ENCODE measurements at regions not wholly inside any gene's neighbourhood (a gene's known extent, or its start where the extent isn't known, plus 50 kb on each side); places are given as distances from the start of the nearest gene placed in this dataset.
"Not testable (repeated sequence)": the region's sequence is repeated elsewhere in the genome, so short reads cannot be mapped to it uniquely, and the experiment has no call there.

DNA sequence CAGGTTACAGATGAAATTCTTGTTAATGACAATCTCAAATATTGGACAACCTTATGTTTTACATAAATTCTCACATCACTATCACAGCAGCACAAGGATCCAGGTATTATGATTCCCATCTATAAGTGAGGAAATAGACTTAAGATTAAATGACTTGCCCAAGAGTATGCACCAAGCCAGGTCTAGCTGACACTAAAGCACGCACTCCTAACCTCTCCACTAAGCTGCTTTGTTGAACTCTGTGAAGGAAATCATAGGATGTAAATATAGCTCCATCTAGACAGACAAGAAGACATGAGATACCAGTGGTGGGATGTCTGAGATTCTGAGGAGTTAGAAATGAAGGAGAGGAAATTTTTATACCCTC lies 87.9 kb downstream of the PHLDA1 start:
- DNase-seq: no peak

DNA sequence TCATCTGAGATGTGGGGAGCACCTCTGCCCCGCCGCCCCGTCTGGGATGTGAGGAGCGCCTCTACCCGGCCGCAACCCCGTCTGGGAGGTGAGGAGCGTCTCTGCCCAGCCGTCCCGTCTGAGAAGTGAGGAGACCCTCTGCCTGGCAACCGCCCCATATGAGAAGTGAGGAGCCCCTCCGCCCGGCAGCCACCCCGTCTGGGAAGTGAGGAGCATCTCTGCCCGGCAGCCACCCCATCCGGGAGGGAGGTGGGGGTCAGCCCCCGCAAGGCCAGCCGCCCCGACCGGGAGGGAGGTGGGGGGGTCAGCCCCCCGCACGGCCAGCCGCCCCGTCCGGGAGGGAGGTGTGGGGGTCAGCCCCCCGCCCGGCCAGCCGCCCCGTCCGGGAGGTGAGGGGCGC lies 89.9 kb downstream of the PHLDA1 start:
- not testable (repeated sequence) for DNase-seq

DNA sequence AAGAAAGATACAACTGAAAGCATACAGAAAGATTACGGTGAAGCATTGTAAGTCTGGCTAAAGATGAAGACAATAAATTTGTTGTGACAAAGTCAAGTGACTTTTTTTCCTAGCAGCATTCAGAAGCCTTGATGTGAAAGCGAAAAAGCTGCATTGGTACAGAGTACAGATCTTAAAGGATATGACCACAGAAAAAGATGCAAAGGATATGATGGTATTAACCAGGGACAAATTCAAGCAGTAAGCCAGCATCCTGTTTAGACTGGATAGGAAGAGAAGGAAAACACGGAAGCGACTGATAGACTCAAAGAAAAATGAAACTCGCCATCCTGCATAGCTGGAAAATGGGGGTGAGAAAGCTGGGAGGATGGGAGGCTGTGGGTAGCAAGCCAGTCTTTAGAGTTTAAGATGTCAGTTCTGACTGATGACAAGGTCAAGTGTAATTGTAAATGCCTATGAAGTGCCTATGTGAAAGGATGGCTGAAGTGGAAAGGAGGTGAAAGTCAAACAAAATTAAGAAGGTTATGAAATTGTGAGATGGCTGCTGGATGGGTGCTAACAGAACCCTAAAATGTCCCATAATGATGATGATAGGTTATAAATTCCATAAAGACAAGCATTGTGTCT lies 92.4 kb downstream of the PHLDA1 start:
- no peak for DNase-seq

DNA sequence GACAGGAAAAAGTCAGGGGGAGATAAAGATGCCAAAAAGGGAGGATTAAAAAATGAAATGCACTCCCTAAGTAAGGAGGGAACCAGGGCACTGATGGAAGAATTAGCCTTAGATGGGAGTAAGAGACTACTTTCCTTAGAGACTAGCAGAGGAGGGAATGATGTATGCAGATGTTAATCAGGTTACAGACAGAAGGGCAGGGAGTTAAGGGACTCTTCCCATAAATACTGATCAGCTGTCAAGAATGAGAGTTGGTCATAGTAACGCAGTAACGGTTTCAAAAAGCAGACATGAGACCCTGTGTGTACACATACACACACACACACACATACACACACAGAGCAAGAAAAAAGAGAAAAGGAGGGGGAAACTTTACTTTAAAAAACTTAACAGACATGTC lies 93.4 kb downstream of the PHLDA1 start:
- peak; percentile 63 for DNase-seq

DNA sequence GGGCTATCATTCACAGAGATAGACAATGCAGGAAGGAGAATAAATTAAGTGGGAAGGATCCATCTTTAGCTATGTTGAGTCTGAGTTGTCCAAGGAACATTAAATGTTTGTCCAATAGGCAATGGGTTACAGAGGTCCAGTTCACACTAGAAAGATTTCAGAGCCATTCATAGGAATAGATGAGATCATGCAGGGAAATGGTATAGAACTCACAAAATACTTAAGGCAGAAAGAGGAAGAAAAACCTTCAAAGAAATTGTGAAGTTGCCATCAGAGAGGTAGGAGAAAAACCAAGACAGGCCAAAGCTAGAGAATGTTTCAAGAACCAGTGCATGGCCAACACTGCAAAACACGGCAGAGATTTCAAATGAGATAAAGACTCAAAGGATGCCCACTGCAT lies 94.1 kb downstream of the PHLDA1 start:
- no peak for DNase-seq

DNA sequence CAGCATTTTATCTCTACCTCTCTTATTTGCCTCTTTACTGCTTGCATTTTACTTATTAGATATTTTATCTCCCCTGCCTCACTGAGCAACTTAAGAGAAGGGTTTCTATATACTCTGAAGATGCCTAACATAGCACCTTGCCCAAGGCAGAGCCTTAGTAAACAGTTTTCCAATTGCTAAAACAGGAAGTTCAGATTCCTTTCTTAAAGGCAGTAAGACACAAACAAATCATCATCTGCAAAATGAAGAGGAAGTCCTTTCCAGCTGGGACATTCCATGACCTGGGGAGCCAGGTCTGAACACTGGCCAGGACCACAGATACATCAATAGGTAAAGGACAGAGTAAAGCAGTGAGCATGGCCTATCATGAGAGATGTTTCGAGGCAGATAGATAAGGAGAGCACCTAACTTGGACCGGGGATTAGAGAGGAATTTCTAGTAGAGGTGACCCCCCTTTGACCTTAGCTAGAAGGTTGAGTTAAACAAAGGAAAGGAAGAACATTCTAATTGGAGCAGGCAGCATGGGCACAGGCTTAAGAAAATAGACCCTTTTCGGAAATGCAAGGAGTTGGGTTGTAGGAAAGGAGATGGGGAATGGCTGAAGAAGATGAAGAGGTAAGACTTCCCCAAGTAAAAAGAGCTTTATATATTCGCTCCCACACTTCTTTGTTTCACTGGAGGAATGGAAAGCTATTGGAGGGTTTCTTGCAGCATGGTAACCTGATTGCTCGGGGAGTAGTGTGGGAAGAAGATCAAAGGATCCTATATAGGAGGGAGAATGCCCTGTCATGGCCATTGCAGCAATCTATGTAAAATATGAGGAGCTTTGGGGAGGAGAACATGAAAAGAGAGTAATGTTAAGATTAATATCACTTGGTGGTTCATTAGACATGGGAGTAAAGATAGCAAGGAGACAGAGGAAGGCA lies 94.8 kb downstream of the PHLDA1 start:
- DNase-seq: no peak

DNA sequence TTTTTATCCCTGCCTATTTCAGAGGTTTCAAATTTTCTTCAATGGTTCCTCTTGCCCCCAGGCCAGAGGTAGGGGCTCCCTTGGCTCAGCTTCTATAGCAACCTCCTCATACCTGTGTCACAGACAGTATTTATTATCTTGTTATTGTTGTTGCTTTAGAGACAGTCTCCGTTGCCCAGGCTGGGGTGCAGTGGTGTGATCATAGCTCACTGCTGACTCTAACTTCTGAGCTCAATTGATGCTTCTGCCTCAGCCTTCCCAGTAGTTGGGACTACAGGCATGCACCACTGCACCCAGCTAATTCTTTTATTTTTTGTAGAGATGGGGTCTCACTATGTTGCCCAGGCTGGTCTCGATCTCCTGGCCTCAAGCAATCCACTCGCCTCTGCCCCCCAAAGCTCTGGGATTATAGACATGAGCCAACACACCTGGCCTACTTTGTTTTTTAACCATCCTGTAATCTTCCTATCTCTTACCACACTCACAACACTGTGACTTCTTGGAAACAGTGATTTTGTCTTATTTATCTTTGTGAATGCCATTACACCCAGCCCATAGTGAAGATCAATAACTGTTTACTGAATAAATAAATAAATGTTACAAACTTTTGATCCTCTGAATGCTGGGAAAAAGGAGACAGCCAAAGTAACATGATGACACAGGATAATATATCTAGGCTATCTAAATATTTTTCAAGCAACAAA lies 95.9 kb downstream of the PHLDA1 start:
- DNase-seq: no peak

DNA sequence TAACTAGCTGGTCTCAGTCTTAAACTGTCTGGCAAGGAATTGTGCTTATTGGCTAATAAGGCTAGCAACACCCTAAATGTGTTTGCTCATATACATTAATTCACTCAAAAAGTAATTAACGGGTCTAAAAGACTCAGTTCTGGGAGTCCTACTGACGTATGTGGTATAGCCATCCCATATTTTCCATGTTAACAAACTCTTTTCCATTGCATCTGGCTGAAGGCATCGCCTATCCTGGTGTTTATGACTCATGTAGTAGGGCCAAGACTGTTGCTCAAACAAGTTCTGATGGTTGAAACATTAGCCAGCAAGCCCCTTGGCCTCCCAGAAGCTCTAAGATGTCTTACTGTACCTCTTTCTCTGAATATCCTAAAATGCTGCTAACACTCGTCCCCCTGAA lies 98.5 kb downstream of the PHLDA1 start:
- no peak for DNase-seq

DNA sequence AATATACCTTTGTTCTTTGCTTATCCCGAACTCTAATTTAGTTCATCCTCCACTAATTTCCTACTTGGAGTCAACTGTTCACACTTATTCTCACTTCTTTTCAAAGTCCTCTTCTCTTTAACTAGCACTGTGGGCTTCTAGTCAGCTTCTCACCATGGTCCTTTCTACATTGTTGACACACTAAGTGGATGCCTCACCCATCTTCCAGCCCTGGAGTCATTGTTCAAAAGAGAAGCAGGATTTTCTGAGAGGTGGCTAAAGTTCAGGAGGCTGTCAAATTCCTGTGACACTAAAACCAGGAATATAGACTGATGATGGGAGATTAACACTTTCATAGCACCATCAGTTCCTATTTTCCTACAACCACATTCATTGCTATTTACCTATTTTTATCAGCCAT lies 99.3 kb downstream of the PHLDA1 start:
- no peak for DNase-seq

DNA sequence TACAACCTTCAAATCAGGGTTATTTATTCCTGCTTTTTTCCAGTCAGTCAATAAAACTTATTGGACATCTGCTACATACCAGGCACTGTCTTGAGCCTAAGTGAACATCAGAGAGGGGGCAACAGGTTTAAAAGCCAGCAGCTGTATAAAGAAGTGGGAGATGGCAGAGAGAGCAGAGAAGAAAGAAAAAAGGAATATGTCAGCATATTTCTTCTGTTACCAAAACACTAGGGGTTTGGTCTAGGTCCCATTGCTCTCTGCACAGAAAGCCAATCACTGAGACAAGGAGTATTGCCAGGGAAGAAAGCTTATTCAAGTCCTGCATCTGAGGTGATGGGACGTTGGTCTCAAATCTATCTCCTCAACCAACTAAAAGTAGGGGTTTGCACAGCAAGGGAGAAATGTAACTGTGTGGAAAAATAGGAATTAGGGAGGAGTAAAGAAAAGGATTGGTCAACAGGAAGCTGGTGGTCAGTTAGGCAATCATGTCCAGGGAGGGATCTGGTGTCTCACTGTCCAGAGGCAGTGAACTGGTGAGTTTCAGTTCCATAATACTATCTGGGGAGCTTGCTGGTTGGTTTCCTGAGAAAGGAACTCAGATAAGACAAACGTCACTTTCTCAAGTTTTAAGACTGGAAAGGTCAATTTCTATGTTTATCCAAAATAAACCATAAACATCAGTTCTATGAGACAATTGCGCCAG lies 107.5 kb downstream of the PHLDA1 start:
- no peak for DNase-seq

DNA sequence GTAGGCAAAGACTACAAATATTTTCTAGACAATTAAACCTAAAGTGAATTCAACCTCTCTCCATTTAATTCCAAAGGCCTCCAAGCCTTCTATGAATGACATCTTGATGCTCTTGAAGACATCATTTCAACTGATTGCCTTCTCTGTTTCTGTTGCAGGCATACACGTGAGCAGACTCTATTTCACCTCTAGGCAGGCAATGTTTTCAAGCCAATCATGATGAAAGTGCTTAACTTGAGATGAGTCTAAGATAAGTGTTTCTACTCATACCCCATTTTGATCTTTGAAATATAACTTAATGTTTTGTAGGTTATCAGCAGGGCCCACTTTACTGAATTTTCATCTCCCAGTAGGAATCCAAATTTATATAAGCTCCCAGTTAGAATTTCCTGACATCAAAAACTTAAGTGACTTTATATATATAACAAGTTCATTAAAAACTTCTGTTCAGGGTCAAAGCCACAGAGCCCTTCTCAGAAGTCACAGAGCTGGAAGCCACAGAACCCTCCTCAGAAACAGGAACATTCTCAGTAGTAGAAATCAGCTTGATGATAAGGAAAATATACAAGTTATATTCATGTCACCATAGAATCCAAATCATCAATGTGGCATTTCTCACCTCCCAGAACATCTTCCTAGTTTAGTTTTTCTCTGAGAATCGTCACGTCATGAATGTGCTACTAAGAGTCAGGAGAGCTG lies 108.5 kb downstream of the PHLDA1 start:
- DNase-seq: no peak

DNA sequence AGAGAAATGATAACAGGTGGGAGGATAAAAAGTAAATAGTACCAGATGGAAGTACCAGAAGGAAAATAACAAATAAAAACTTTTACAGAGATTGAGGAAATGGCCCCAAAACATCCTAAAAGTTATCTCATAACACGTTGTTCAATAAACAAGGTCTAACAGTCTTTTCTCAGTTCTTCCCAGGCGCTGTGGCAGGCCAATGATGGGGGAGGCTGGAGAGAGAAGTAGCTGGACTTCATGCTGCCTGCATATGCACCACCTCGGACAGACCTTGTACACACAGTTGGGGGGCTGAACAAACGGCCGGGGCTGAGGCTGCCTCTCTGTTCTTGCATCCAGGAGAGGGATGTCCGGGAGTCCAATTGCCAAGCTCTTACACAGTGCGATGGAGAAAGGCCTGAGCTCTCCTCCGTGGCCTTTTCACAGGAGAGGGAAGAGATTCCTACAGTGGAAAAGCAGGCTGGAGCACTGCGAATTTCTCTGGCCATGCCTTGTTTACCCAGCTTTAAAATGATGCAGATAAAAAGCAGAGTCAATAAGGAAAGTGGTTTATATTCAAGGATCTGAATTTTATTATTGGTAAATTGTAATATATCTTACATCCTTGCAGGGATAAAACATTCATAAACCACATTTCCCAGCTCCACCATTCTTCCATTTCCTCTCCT lies 109.8 kb downstream of the PHLDA1 start:
- DNase-seq: no peak

DNA sequence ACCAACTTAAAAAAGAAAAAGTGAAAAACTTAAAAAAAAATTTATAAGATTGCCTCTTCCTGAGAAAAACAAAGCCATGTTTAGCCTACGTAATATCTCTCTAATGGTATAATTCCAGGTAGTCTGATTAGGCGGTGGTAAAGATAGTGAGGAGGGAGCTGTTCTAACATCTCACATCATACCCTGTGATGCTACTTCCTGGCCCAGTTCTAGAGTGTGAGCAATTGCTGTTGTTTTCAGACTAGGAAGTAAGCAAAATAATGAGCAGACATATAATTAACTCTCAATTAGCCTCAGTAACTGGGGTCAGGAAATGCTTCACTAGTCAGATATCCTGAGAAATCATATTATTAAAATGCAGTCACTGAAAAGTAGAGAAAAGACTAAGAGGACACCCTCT lies 113.9 kb downstream of the PHLDA1 start:
- DNase-seq: no peak

DNA sequence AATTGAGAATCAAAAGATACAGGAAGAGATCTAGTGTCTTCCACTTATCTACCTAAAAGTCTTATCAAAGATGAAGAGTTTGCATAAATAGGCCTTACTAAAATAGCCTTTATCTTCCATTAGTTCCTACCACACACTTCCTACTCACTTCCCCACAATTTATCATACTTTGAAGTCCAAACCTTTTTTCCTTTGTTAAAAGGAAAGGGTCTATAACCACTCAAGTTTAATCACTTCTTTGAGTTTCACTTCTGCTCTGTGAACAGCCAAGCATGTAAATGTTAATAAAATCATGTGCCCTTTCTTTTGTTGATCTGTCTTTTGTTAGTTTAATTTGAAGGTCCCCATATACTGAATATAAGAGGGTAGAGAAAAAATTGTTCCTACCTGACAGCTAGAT lies 114.5 kb downstream of the PHLDA1 start:
- DNase-seq: no peak

DNA sequence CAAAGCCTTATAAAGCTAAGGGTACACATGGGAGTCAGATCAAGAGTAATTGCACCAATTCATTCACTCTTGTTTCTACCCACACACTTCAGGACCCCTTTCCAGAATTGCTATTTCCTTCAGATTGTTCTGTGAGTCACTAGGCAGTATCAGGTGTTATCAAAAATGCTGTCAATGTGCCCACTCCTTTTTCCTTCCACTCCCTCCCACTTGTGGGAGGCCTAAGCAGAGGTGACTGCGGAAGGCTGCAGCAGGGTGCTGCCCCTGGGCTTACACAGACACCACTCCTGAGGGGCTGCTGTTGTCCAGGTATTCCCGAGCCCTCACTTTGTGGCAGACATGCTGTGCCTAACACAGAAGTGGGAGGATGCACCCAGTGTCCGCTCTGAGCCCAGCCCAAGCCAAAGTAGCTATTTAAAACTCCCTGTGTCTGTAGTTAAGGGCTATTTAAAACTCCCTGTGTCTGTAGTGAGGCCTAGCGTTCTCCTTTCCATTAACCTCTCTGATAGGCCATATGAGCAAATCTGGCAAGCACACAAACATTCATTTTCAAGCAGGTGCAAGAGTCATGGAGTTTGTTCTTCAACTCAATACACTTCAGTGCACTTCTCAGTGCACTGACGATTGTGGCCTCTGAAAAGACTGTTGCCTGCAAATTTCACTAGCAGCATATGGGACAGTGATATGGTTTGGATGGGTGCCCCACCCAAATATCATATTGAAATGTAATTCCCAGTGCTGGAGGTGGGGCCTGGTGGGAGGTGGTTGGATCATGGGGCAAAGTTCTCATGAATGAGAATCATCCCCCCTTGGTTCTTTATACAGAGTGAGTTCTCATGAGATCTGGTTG lies 117.8 kb downstream of the PHLDA1 start:
- no peak for DNase-seq

DNA sequence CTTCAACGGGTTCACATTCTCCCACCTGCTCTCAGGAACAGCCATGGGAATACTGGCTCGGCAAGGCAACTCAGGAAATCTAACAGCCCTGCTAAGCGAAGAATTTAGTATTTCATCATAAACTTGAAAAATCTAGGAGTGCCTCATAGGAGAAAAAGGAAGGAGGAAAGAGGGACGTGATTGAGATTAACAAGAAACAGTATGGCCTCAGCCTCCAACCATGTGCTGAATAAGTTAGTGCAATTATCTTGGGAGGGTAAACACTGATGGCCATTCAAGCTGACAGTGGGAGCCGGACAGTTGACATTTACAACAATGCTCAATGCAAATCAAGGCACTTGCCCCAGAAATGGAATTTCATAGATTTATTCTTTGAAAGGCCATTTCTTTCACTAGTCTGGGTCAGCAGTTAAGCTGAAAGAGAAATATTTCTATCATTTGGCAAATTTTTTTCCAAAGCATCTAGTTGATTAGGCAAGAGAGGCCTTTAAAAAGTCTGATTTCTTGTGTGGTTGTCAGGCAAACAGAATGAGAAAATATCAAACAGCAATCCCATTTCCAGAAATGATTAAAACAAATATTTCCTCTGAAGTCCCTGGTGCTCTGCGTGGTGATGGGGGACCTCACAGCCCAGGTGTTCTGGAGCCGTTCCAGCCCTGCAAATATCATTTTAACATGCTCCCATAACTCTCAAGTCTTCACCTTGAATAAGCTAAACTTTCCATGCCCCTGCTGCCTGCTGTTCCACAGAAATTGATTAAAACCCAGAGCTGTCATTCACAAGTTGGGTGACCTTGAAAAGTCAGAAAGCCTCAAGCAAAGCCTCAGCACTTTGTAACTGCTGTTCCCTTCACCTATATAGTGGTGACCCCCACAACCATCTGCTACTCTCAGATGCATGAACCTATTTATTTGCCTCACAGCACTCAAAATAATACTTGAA lies 121.6 kb downstream of the PHLDA1 start:
- DNase-seq: no peak

DNA sequence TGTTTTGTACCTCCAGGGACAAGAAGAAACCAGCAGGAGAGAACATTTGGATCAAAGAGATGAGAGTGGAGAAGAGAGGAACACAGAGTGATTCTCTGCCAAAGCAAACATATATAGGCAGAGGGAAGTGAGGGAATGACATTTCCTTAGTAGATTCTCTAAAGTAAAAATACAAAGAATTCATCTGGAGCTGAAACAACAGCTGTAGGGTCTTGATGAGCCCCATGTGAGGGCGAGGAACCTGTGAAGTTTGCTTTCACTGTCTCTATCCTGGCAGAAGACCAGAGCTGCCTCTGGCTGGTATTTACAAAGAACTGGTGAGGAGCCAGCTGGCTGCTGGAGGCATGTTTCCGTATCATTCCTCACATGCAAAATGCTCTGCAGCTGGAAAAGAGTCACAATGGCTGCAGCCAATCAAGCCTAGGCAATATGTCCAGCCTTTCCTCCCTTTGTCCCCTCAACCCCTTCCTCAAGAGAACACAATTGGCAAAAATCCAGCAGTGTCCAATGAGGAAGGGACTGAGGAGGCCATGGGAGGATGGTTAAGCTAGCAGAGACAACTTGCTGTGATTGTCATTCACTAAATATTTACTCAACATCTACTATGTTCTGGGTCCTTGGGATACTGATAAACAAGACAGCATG lies 122.5 kb downstream of the PHLDA1 start:
- no peak for DNase-seq

DNA sequence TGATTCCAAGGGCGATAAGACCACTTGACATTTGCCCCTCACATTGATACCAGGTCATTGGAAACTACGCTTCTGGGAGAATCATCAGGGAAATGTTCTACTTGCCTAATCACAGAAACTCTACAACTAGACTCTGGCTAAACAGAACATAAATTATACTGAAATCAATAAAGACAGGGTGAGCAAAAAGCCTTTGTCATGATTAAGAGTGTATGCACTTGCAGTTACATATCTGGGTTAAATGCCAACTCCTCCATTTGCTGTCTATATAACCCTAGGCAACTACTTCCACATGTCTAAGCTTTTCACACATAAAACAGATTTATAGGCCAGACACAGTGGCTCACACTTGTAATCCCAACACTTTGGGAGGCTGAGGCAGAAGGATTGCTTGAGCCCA lies 125.7 kb downstream of the PHLDA1 start:
- DNase-seq: no peak

Data from renal pelvis (tissue), 1 donor.